IMR-90 (cell line): ENCODE measurements at regions not wholly inside any gene's neighbourhood (a gene's known extent, or its start where the extent isn't known, plus 50 kb on each side); places are given as distances from the start of the nearest gene placed in this dataset.

Source experiments
- RFX5 ChIP-seq: IDR thresholded peaks from 2 replicates; pipeline ENCODE4 v1.8.0; 2012; ENCODE audit warnings: low read depth, mild to moderate bottlenecking, low read length, moderate library complexity
- SMC3 ChIP-seq: fragments of 150-350 bp; IDR thresholded peaks from 2 replicates; pipeline ENCODE4 v1.6.1; 2016; ENCODE audit warnings: low read depth, mild to moderate bottlenecking, antibody characterized with exemption, low read length, moderate library complexity
- TF ChIP-seq, protein P1 (sequence below): conservative IDR thresholded peaks from 2 replicates; pipeline ENCODE4 v1.5.1; 2012; ENCODE audit warnings: mild to moderate bottlenecking, low read depth, low read length, improper control_type of control experiment

DNA sequence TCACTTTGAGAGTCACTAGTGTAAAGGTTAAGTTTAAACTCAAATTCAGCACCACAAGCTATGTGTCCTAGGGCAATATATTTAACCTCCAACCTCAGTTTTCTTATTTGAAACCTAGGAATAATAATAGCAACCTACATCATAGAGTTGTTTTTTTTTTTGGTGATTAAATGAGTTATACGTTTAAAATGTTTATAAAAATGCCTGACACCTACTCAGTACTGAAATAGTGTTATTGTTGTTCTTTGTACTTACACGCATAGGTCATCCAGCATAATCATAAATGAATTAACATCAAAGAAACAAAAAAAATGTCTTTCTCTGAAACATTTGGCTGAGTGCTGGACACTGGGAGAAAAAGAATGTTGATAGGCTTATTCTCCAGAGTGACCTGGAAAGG, 266.8 kb upstream of the PRMT6 start:
- TF ChIP-seq RFX5: no peak
- TF ChIP-seq, protein P1, sequence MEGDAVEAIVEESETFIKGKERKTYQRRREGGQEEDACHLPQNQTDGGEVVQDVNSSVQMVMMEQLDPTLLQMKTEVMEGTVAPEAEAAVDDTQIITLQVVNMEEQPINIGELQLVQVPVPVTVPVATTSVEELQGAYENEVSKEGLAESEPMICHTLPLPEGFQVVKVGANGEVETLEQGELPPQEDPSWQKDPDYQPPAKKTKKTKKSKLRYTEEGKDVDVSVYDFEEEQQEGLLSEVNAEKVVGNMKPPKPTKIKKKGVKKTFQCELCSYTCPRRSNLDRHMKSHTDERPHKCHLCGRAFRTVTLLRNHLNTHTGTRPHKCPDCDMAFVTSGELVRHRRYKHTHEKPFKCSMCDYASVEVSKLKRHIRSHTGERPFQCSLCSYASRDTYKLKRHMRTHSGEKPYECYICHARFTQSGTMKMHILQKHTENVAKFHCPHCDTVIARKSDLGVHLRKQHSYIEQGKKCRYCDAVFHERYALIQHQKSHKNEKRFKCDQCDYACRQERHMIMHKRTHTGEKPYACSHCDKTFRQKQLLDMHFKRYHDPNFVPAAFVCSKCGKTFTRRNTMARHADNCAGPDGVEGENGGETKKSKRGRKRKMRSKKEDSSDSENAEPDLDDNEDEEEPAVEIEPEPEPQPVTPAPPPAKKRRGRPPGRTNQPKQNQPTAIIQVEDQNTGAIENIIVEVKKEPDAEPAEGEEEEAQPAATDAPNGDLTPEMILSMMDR: no peak
- no peak for TF ChIP-seq SMC3
